ENCODE measurements at regions not wholly inside any gene's neighbourhood (a gene's known extent, or its start where the extent isn't known, plus 50 kb on each side); places are given as distances from the start of the nearest gene placed in this dataset.

GRCh38 chr1:229068270-229068987 lies 202.5 kb upstream of the RAB4A start:
- no peak for DNase-seq

GRCh38 chr1:229069176-229069575 lies 201.7 kb upstream of the RAB4A start:
- DNase-seq, result no peak

GRCh38 chr1:229070168-229070567 lies 200.7 kb upstream of the RAB4A start:
- DNase-seq, result no peak

GRCh38 chr1:229073251-229073650 lies 197.7 kb upstream of the RAB4A start:
- DNase-seq, result no peak

GRCh38 chr1:229075217-229075616 lies 195.7 kb upstream of the RAB4A start:
- no peak for DNase-seq

GRCh38 chr1:229075716-229076115 lies 195.2 kb upstream of the RAB4A start:
- DNase-seq, result no peak

- no peak for DNase-seq
Measured at GRCh38 chr1:229076195-229076594, 194.7 kb upstream of the RAB4A start.

- no peak for DNase-seq
Measured at GRCh38 chr1:229079016-229079595, 191.8 kb upstream of the RAB4A start.

- DNase-seq, result no peak
Measured at GRCh38 chr1:229080361-229080760, 190.6 kb upstream of the RAB4A start.

- DNase-seq, result no peak
Measured at GRCh38 chr1:229085291-229085690, 185.6 kb upstream of the RAB4A start.

- DNase-seq, result no peak
Measured at GRCh38 chr1:229086091-229086490, 184.8 kb upstream of the RAB4A start.

- DNase-seq, result no peak
Measured at GRCh38 chr1:229086686-229087085, 184.2 kb upstream of the RAB4A start.

GRCh38 chr1:229087339-229087738 lies 183.6 kb upstream of the RAB4A start:
- no peak for DNase-seq

GRCh38 chr1:229087906-229088305 lies 183.0 kb upstream of the RAB4A start:
- DNase-seq, result no peak

GRCh38 chr1:229088711-229089110 lies 182.2 kb upstream of the RAB4A start:
- no peak for DNase-seq

GRCh38 chr1:229089586-229090208 lies 181.2 kb upstream of the RAB4A start:
- no peak for DNase-seq

GRCh38 chr1:229091721-229092136 lies 179.2 kb upstream of the RAB4A start:
- DNase-seq, result no peak

GRCh38 chr1:229092377-229093237 lies 178.3 kb upstream of the RAB4A start:
- DNase-seq, result no peak

- DNase-seq, result no peak
Measured at GRCh38 chr1:229093238-229093540, 177.7 kb upstream of the RAB4A start.

GRCh38 chr1:229093609-229094336 lies 177.1 kb upstream of the RAB4A start:
- no peak for DNase-seq

GRCh38 chr1:229094476-229095311 lies 176.2 kb upstream of the RAB4A start:
- DNase-seq, result no peak

GRCh38 chr1:229095325-229095724 lies 175.6 kb upstream of the RAB4A start:
- no peak for DNase-seq
